ENCODE measurements at regions not wholly inside any gene's neighbourhood (a gene's known extent, or its start where the extent isn't known, plus 50 kb on each side); places are given as distances from the start of the nearest gene placed in this dataset.

- Mint-ChIP-seq H3K4me3 (no peak overlapping the region), H3K36me3 (no peaks in the 10 kb centered on the region), H3K27me3 (no peaks in the 10 kb centered on the region), H3K9me3 (peaks cover 0 to 6% (median under 1%) of the 10 kb centered on the region in 8 donors), H3K27ac (no peak overlapping the region), H3K4me1 (no peaks in the 10 kb centered on the region)
- Histone ChIP-seq H3K9me3 (ENCODE audit: control insufficient read depth in 1 of 2, low read length in 2 of 2) (no peaks in the 10 kb centered on the region), H3K4me3 (ENCODE audit: low read length in 2 of 2) (no peak overlapping the region), H3K36me3 (ENCODE audit: insufficient read depth, low read length) (no peaks in the 10 kb centered on the region), H3K27me3 (ENCODE audit: insufficient read depth, low read length) (no peaks in the 10 kb centered on the region), H3K27ac (ENCODE audit: low read depth, low read length) (no peak overlapping the region), H3K4me1 (ENCODE audit: insufficient read depth, low read length) (no peaks in the 10 kb centered on the region)
- intact Hi-C loops (cut with micrococcal nuclease), result no loop called here
- no peak for DNase-seq
- POLR2A ChIA-PET (ENCODE audit: partially characterized antibody), result no interaction called here
- CTCF ChIA-PET (ENCODE audit: partially characterized antibody), result no interaction called here
These were observed 164.2 kb upstream of the SEMA6D start for GRCh38 chr15:47552978-47553608.

GRCh38 chr15:47553947-47554346 is 163.4 kb upstream of the SEMA6D start:
- intact Hi-C loops (cut with micrococcal nuclease), result no loop called here
- POLR2A ChIA-PET (ENCODE audit: partially characterized antibody), result no interaction called here
- Mint-ChIP-seq H3K9me3 (peaks cover 0 to 10% (median 4%) of the 10 kb centered on the region in 8 donors), H3K27me3 (peaks cover 0 to 1% of the 10 kb centered on the region in 2 donors), H3K4me1 (no peaks in the 10 kb centered on the region), H3K36me3 (no peaks in the 10 kb centered on the region), H3K4me3 (no peak overlapping the region), H3K27ac (no peak overlapping the region)
- no peak for DNase-seq
- Histone ChIP-seq H3K27me3 (ENCODE audit: insufficient read depth, low read length) (no peaks in the 10 kb centered on the region), H3K9me3 (ENCODE audit: control insufficient read depth in 1 of 2, low read length in 2 of 2) (no peaks in the 10 kb centered on the region), H3K4me3 (ENCODE audit: low read length in 2 of 2) (no peak overlapping the region), H3K4me1 (ENCODE audit: insufficient read depth, low read length) (no peaks in the 10 kb centered on the region), H3K27ac (ENCODE audit: low read depth, low read length) (no peak overlapping the region), H3K36me3 (ENCODE audit: insufficient read depth, low read length) (no peaks in the 10 kb centered on the region)
- CTCF ChIA-PET (ENCODE audit: partially characterized antibody), result no interaction called here

GRCh38 chr15:47561102-47561501 is 156.2 kb upstream of the SEMA6D start:
- H3K36me3 Mint-ChIP-seq, result no peaks in the 10 kb centered on the region
- Histone ChIP-seq H3K4me1 (ENCODE audit: insufficient read depth, low read length) (no peaks in the 10 kb centered on the region), H3K27me3 (ENCODE audit: insufficient read depth, low read length) (no peaks in the 10 kb centered on the region), H3K9me3 (ENCODE audit: control insufficient read depth in 1 of 2, low read length in 2 of 2) (no peaks in the 10 kb centered on the region), H3K27ac (ENCODE audit: low read depth, low read length) (no peak overlapping the region), H3K4me3 (ENCODE audit: low read length in 2 of 2) (no peak overlapping the region), H3K36me3 (ENCODE audit: insufficient read depth, low read length) (no peaks in the 10 kb centered on the region)
- H3K4me3 Mint-ChIP-seq, result no peak overlapping the region
- intact Hi-C loops (cut with micrococcal nuclease), result no loop called here
- ChIA-PET POLR2A (ENCODE audit: partially characterized antibody) (no interaction called here), CTCF (ENCODE audit: partially characterized antibody) (no interaction called here)
- no peaks in the 10 kb centered on the region for H3K4me1 Mint-ChIP-seq
- no peak overlapping the region for H3K27ac Mint-ChIP-seq
- DNase-seq, result no peak
- peaks cover 0 to 30% (median 13%) of the 10 kb centered on the region in 8 donors for H3K9me3 Mint-ChIP-seq
- H3K27me3 Mint-ChIP-seq, result peaks cover 0 to 1% of the 10 kb centered on the region in 2 donors

DNA sequence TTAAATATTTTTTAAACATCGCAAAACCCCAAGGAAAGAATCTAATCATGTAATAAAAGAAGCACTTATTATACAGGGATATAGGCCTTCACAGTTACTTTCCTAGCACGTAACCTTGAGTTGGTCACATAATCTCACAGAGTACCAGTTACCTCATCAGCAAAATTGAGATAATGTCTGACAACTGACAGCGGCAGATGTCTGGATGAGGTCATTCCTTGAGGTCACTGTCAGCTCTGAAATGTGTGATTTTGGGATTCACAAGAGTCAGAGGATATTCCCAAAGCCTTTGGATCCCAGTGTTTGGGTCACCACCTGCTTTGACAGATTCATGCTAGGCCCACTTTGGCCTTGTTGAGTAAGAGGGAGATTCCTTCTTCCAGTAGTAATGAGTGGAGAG is 151.4 kb upstream of the SEMA6D start:
- ChIA-PET CTCF (ENCODE audit: partially characterized antibody) (no interaction called here), POLR2A (ENCODE audit: partially characterized antibody) (no interaction called here)
- no peak overlapping the region for H3K27ac ChIP-seq (ENCODE audit: low read depth, low read length)
- Mint-ChIP-seq H3K27me3 (no peaks in the 10 kb centered on the region), H3K9me3 (peaks cover 0 to 6% (median 3%) of the 10 kb centered on the region in 8 donors), H3K4me1 (no peaks in the 10 kb centered on the region), H3K36me3 (no peaks in the 10 kb centered on the region), H3K4me3 (no peak overlapping the region), H3K27ac (no peak overlapping the region)
- no peaks in the 10 kb centered on the region for H3K4me1 ChIP-seq (ENCODE audit: insufficient read depth, low read length)
- no peaks in the 10 kb centered on the region for H3K27me3 ChIP-seq (ENCODE audit: insufficient read depth, low read length)
- DNase-seq, result no peak
- no peaks in the 10 kb centered on the region for H3K9me3 ChIP-seq (ENCODE audit: control insufficient read depth in 1 of 2, low read length in 2 of 2)
- no peak overlapping the region for H3K4me3 ChIP-seq (ENCODE audit: low read length in 2 of 2)
- intact Hi-C loops (cut with micrococcal nuclease), result no loop called here
- no peaks in the 10 kb centered on the region for H3K36me3 ChIP-seq (ENCODE audit: insufficient read depth, low read length)

DNA sequence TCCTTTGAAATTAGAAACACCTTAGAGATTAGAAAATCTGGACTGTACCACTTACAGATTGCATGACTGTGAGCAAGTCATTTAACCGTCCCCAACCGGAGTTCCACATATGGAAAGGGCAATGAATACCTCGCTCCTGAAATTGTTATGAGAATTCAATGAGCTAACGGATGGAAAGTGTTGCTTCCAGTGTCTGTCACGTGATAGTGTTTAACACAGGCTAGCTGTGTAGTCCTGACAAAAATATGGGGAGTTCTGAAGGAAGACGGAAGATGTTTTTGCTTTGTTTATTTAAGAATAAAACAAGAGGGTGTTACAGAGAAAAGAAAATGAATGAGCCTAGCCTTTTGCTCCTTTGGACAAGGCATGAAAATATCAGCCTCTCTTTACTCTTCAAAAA is 150.7 kb upstream of the SEMA6D start:
- no peak overlapping the region for H3K27ac Mint-ChIP-seq
- Histone ChIP-seq H3K27me3 (ENCODE audit: insufficient read depth, low read length) (no peaks in the 10 kb centered on the region), H3K4me3 (ENCODE audit: low read length in 2 of 2) (no peak overlapping the region), H3K36me3 (ENCODE audit: insufficient read depth, low read length) (no peaks in the 10 kb centered on the region), H3K4me1 (ENCODE audit: insufficient read depth, low read length) (no peaks in the 10 kb centered on the region), H3K27ac (ENCODE audit: low read depth, low read length) (no peak overlapping the region), H3K9me3 (ENCODE audit: control insufficient read depth in 1 of 2, low read length in 2 of 2) (no peaks in the 10 kb centered on the region)
- intact Hi-C loops (cut with micrococcal nuclease), result no loop called here
- no peaks in the 10 kb centered on the region for H3K27me3 Mint-ChIP-seq
- CTCF ChIA-PET (ENCODE audit: partially characterized antibody), result no interaction called here
- peaks cover 0 to 6% (median under 1%) of the 10 kb centered on the region in 8 donors for H3K9me3 Mint-ChIP-seq
- POLR2A ChIA-PET (ENCODE audit: partially characterized antibody), result no interaction called here
- H3K4me3 Mint-ChIP-seq, result no peak overlapping the region
- no peaks in the 10 kb centered on the region for H3K4me1 Mint-ChIP-seq
- no peak for DNase-seq
- no peaks in the 10 kb centered on the region for H3K36me3 Mint-ChIP-seq

DNA sequence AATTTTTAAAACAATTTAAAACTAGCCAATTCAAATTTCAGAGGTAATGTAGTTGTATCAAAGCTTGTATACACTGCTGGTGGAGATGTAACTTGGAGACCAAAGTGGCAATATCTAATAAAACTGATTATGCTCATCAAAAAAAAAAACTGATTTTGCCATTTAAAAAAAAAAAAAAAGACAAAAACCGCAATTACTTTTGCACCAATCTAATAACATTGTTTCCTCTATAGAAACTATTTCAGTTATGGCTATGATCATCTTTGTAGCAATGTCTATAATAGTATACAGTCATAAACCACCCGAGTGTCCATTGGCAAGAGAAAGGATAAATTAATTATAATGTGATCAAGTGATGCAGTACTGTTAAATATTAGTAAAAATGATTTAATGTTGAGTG is 149.3 kb upstream of the SEMA6D start:
- H3K27ac ChIP-seq (ENCODE audit: low read depth, low read length), result no peak overlapping the region
- no peak overlapping the region for H3K4me3 ChIP-seq (ENCODE audit: low read length in 2 of 2)
- no peaks in the 10 kb centered on the region for H3K36me3 ChIP-seq (ENCODE audit: insufficient read depth, low read length)
- Mint-ChIP-seq H3K4me1 (no peaks in the 10 kb centered on the region), H3K27me3 (no peaks in the 10 kb centered on the region), H3K4me3 (no peak overlapping the region), H3K9me3 (peaks cover 0 to 6% (median under 1%) of the 10 kb centered on the region in 8 donors), H3K27ac (no peak overlapping the region), H3K36me3 (no peaks in the 10 kb centered on the region)
- CTCF ChIA-PET (ENCODE audit: partially characterized antibody), result no interaction called here
- POLR2A ChIA-PET (ENCODE audit: partially characterized antibody), result no interaction called here
- no peaks in the 10 kb centered on the region for H3K4me1 ChIP-seq (ENCODE audit: insufficient read depth, low read length)
- intact Hi-C loops (cut with micrococcal nuclease), result no loop called here
- no peak for DNase-seq
- no peaks in the 10 kb centered on the region for H3K9me3 ChIP-seq (ENCODE audit: control insufficient read depth in 1 of 2, low read length in 2 of 2)
- H3K27me3 ChIP-seq (ENCODE audit: insufficient read depth, low read length), result no peaks in the 10 kb centered on the region

- H3K9me3 ChIP-seq (ENCODE audit: control insufficient read depth in 1 of 2, low read length in 2 of 2), result no peaks in the 10 kb centered on the region
- H3K4me3 ChIP-seq (ENCODE audit: low read length in 2 of 2), result no peak overlapping the region
- H3K27ac ChIP-seq (ENCODE audit: low read depth, low read length), result no peak overlapping the region
- DNase-seq, result no peak
- H3K4me1 ChIP-seq (ENCODE audit: insufficient read depth, low read length), result no peaks in the 10 kb centered on the region
- ChIA-PET POLR2A (ENCODE audit: partially characterized antibody) (no interaction called here), CTCF (ENCODE audit: partially characterized antibody) (no interaction called here)
- Mint-ChIP-seq H3K4me3 (no peak overlapping the region), H3K27me3 (no peaks in the 10 kb centered on the region), H3K27ac (no peak overlapping the region), H3K9me3 (peaks cover 0 to 5% (median 0%) of the 10 kb centered on the region in 8 donors), H3K36me3 (no peaks in the 10 kb centered on the region), H3K4me1 (no peaks in the 10 kb centered on the region)
- H3K27me3 ChIP-seq (ENCODE audit: insufficient read depth, low read length), result no peaks in the 10 kb centered on the region
- intact Hi-C loops (cut with micrococcal nuclease), result no loop called here
- no peaks in the 10 kb centered on the region for H3K36me3 ChIP-seq (ENCODE audit: insufficient read depth, low read length)
These were observed 147.3 kb upstream of the SEMA6D start for GRCh38 chr15:47570044-47570443.

DNA sequence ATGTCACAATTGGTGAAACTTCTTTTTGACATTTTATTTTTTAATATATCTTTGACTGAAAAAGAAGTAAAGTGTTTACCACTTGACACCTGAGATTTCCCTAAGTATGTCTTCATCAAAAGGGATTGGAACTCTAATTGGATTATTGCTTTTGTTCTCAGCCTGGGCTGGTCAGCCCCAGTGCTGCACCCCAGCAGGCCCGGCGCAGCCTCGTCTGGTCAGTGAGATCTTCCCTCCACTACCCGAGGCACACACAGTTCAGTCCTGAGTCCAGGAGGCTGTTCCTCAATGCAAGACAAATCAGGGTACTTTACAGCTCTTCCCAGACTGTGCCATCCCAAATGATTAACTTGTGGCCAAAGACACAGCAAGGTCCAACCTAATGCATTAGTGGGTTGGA is 146.9 kb upstream of the SEMA6D start:
- Histone ChIP-seq H3K9me3 (ENCODE audit: control insufficient read depth in 1 of 2, low read length in 2 of 2) (no peaks in the 10 kb centered on the region), H3K36me3 (ENCODE audit: insufficient read depth, low read length) (no peaks in the 10 kb centered on the region), H3K27me3 (ENCODE audit: insufficient read depth, low read length) (no peaks in the 10 kb centered on the region), H3K4me3 (ENCODE audit: low read length in 2 of 2) (no peak overlapping the region), H3K27ac (ENCODE audit: low read depth, low read length) (no peak overlapping the region), H3K4me1 (ENCODE audit: insufficient read depth, low read length) (no peaks in the 10 kb centered on the region)
- H3K36me3 Mint-ChIP-seq, result no peaks in the 10 kb centered on the region
- no peak for DNase-seq
- H3K27me3 Mint-ChIP-seq, result no peaks in the 10 kb centered on the region
- H3K9me3 Mint-ChIP-seq, result peaks cover 0 to 5% (median 0%) of the 10 kb centered on the region in 8 donors
- ChIA-PET POLR2A (ENCODE audit: partially characterized antibody) (no interaction called here), CTCF (ENCODE audit: partially characterized antibody) (no interaction called here)
- H3K4me1 Mint-ChIP-seq, result no peaks in the 10 kb centered on the region
- H3K4me3 Mint-ChIP-seq, result no peak overlapping the region
- intact Hi-C loops (cut with micrococcal nuclease), result no loop called here
- no peak overlapping the region for H3K27ac Mint-ChIP-seq
